ENCODE measurements at regions not wholly inside any gene's neighbourhood (a gene's known extent, or its start where the extent isn't known, plus 50 kb on each side); places are given as distances from the start of the nearest gene placed in this dataset.

DNA sequence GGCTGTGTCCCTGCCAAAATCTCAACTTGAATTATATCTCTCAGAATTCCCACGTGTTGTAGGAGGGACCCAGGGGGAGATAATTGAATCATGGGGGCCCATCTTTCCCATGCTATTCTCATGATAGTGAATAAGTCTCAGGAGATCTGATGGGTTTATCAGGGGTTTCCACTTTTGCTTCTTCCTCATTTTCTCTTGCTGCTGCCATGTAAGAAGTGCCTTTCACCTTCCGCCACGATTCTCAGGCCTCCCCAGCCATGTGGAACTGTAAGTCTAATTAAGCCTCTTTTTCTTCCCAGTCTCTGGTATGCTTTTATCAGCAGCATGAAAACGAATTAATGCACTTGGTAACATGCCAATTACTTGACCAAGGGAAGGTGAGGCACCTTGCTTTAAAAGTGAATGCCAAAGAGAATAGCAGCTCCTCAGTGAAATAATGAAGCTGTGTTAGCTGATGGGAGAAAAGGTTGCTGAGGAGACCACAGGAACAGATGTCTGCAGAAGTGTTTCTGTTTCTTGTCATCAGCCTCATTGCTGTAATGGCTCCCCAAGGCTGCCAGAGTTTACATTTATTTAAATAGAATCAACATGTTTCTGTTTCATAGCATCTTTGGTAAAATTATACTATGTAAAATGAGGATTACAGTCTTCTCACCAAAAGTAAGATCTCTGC lies 89.0 kb upstream of the CD44 start:
- no peak overlapping the region for H3K4ac ChIP-seq (ENCODE audit: low read depth, low read length)
- no CpG with 5 or more reads among the region's 4 CpGs for WGBS (ENCODE audit: extremely low coverage, insufficient coverage, insufficient read length)
- H4K12ac ChIP-seq (ENCODE audit: low read depth, low read length) = no peak overlapping the region
- no peak overlapping the region for H3K27ac ChIP-seq (ENCODE audit: low read depth, low read length)
- no peak overlapping the region for H3K4me3 ChIP-seq (ENCODE audit: low read depth, low read length)
- H3K18ac ChIP-seq (ENCODE audit: low read length) = no peak overlapping the region
- H2AK5ac ChIP-seq (ENCODE audit: low read length) = no peak overlapping the region
- H3K14ac ChIP-seq (ENCODE audit: low read length) = no peak overlapping the region
- no peaks in the 10 kb centered on the region for H3K27me3 ChIP-seq (ENCODE audit: insufficient read depth, low read length)
- no peak overlapping the region for H4K91ac ChIP-seq (ENCODE audit: low read depth, low read length)
- H3K9ac ChIP-seq (ENCODE audit: low read length) = no peak overlapping the region
- H3K36me3 ChIP-seq (ENCODE audit: control insufficient read depth in 1 of 2, insufficient read depth in 2 of 2, low read length in 2 of 2) = no peaks in the 10 kb centered on the region
- H3K4me1 ChIP-seq (ENCODE audit: control insufficient read depth in 1 of 2, insufficient read depth in 2 of 2, low read length in 2 of 2) = no peaks in the 10 kb centered on the region
- H3K79me1 ChIP-seq (ENCODE audit: low read length) = no peaks in the 10 kb centered on the region
- H3K9me3 ChIP-seq (ENCODE audit: insufficient read depth, low read depth, low read length) = no peaks in the 10 kb centered on the region
- no peak for DNase-seq
- H2AFZ ChIP-seq (ENCODE audit: insufficient read depth, low read length, poor library complexity) = no peak overlapping the region
- no peak overlapping the region for H2BK12ac ChIP-seq (ENCODE audit: low read length)
- H4K8ac ChIP-seq (ENCODE audit: low read depth, low read length) = no peak overlapping the region
- H3K23ac ChIP-seq (ENCODE audit: low read length) = no peak overlapping the region
- H2BK120ac ChIP-seq (ENCODE audit: insufficient read depth, low read length, poor library complexity) = no peak overlapping the region
- no peak overlapping the region for H3K4me2 ChIP-seq (ENCODE audit: low read length)
- no peak overlapping the region for H2BK5ac ChIP-seq (ENCODE audit: low read depth, low read length, poor library complexity)
- H3K79me2 ChIP-seq (ENCODE audit: control insufficient read depth, insufficient read depth, low read length, poor library complexity) = no peaks in the 10 kb centered on the region

DNA sequence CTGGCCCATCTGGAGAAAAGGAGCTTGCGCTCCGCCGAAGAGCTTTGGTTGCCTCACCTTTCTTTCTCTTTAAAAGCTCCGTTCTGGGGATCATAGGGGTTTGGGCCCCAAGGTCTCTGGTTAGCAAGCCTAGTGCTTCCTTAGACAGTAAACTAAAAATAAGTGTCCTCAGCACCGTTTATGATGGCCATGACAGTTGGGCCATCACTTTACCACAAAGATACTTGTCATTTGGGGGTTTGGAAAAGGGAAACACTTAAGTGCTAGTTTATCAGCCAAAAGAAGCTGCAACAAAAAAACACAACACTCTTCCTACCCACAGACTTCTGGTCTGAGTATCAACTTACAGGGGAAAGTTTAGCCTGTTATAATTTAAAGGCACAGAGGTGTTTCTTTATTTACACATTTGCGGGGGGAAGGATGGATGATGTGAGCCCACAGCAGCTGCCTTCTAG lies 88.4 kb upstream of the CD44 start:
- no peaks in the 10 kb centered on the region for H3K79me2 ChIP-seq (ENCODE audit: control insufficient read depth, insufficient read depth, low read length, poor library complexity)
- H4K91ac ChIP-seq (ENCODE audit: low read depth, low read length) = peak overlapping the region; percentile 21
- no peak overlapping the region for H3K27ac ChIP-seq (ENCODE audit: low read depth, low read length)
- H3K27me3 ChIP-seq (ENCODE audit: insufficient read depth, low read length) = no peaks in the 10 kb centered on the region
- H2AK5ac ChIP-seq (ENCODE audit: low read length) = no peak overlapping the region
- no peaks in the 10 kb centered on the region for H3K79me1 ChIP-seq (ENCODE audit: low read length)
- no peak overlapping the region for H2BK120ac ChIP-seq (ENCODE audit: insufficient read depth, low read length, poor library complexity)
- H3K4me3 ChIP-seq (ENCODE audit: low read depth, low read length) = no peak overlapping the region
- no peak overlapping the region for H3K23ac ChIP-seq (ENCODE audit: low read length)
- no peak overlapping the region for H3K4me2 ChIP-seq (ENCODE audit: low read length)
- no peak overlapping the region for H4K12ac ChIP-seq (ENCODE audit: low read depth, low read length)
- H3K14ac ChIP-seq (ENCODE audit: low read length) = no peak overlapping the region
- no peak overlapping the region for H3K18ac ChIP-seq (ENCODE audit: low read length)
- no peak overlapping the region for H3K9ac ChIP-seq (ENCODE audit: low read length)
- peak overlapping the region; percentile 26 for H2BK12ac ChIP-seq (ENCODE audit: low read length)
- no peak overlapping the region for H3K4ac ChIP-seq (ENCODE audit: low read depth, low read length)
- H4K8ac ChIP-seq (ENCODE audit: low read depth, low read length) = no peak overlapping the region
- no peaks in the 10 kb centered on the region for H3K36me3 ChIP-seq (ENCODE audit: control insufficient read depth in 1 of 2, insufficient read depth in 2 of 2, low read length in 2 of 2)
- DNase-seq = no peak
- no peak overlapping the region for H2BK5ac ChIP-seq (ENCODE audit: low read depth, low read length, poor library complexity)
- no peaks in the 10 kb centered on the region for H3K9me3 ChIP-seq (ENCODE audit: insufficient read depth, low read depth, low read length)
- WGBS (ENCODE audit: extremely low coverage, insufficient coverage, insufficient read length) = no CpG with 5 or more reads among the region's 6 CpGs
- no peaks in the 10 kb centered on the region for H3K4me1 ChIP-seq (ENCODE audit: control insufficient read depth in 1 of 2, insufficient read depth in 2 of 2, low read length in 2 of 2)
- H2AFZ ChIP-seq (ENCODE audit: insufficient read depth, low read length, poor library complexity) = no peak overlapping the region

DNA sequence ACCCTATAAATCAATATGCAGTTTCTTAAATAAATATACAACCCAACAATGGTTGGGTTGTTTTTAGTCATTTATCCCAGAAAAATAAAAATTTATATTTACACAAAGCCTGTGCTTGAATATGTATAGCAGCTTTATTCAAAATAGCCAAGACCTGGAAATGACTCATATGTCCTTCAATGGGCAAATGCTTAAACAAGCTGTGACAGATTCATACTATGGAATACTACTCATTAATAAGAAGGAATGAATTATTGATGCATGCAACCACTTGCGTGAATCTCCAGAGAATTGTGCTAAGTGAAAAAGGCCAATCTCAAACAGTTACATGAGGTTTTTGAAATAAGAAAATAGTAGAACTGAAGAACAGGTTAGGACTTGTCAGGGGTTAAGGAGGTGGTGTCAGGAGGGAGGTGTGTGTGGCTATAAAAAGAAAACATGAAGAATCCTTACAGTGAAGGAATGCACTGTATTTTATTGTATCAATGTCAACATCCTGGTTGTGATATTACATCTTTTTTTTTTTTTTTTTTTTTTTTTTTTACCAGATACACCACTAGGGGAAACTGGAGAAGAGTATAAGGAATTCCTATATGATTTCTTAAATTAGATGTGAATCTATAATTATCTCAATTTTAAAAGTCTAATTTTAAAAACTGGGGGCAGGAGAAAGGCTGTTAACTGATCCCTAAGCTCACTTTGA lies 82.4 kb upstream of the CD44 start:
- H3K79me2 ChIP-seq (ENCODE audit: control insufficient read depth, insufficient read depth, low read length, poor library complexity) = no peaks in the 10 kb centered on the region
- H3K4ac ChIP-seq (ENCODE audit: low read depth, low read length) = no peak overlapping the region
- H3K27ac ChIP-seq (ENCODE audit: low read depth, low read length) = no peak overlapping the region
- no peak overlapping the region for H2BK12ac ChIP-seq (ENCODE audit: low read length)
- no peak overlapping the region for H3K18ac ChIP-seq (ENCODE audit: low read length)
- H2BK120ac ChIP-seq (ENCODE audit: insufficient read depth, low read length, poor library complexity) = no peak overlapping the region
- no peak overlapping the region for H2AK5ac ChIP-seq (ENCODE audit: low read length)
- no peak overlapping the region for H3K4me2 ChIP-seq (ENCODE audit: low read length)
- no peaks in the 10 kb centered on the region for H3K27me3 ChIP-seq (ENCODE audit: insufficient read depth, low read length)
- no peak overlapping the region for H3K23ac ChIP-seq (ENCODE audit: low read length)
- no peak overlapping the region for H2BK5ac ChIP-seq (ENCODE audit: low read depth, low read length, poor library complexity)
- no peak overlapping the region for H3K4me3 ChIP-seq (ENCODE audit: low read depth, low read length)
- no peaks in the 10 kb centered on the region for H3K36me3 ChIP-seq (ENCODE audit: control insufficient read depth in 1 of 2, insufficient read depth in 2 of 2, low read length in 2 of 2)
- H2AFZ ChIP-seq (ENCODE audit: insufficient read depth, low read length, poor library complexity) = no peak overlapping the region
- H3K4me1 ChIP-seq (ENCODE audit: control insufficient read depth in 1 of 2, insufficient read depth in 2 of 2, low read length in 2 of 2) = no peaks in the 10 kb centered on the region
- no peak overlapping the region for H4K91ac ChIP-seq (ENCODE audit: low read depth, low read length)
- no peak overlapping the region for H3K14ac ChIP-seq (ENCODE audit: low read length)
- WGBS (ENCODE audit: extremely low coverage, insufficient coverage, insufficient read length) = no CpG with 5 or more reads among the region's 1 CpG
- H4K8ac ChIP-seq (ENCODE audit: low read depth, low read length) = no peak overlapping the region
- H3K9ac ChIP-seq (ENCODE audit: low read length) = no peak overlapping the region
- H3K9me3 ChIP-seq (ENCODE audit: insufficient read depth, low read depth, low read length) = no peaks in the 10 kb centered on the region
- no peak overlapping the region for H4K12ac ChIP-seq (ENCODE audit: low read depth, low read length)
- DNase-seq = no peak
- no peaks in the 10 kb centered on the region for H3K79me1 ChIP-seq (ENCODE audit: low read length)

GRCh38 chr11:35057926-35058668 lies 80.9 kb upstream of the CD44 start:
- no peak overlapping the region for H3K18ac ChIP-seq (ENCODE audit: low read length)
- no peak overlapping the region for H3K9ac ChIP-seq (ENCODE audit: low read length)
- no peak for DNase-seq
- no CpG with 5 or more reads among the region's 2 CpGs for WGBS (ENCODE audit: extremely low coverage, insufficient coverage, insufficient read length)
- H4K91ac ChIP-seq (ENCODE audit: low read depth, low read length) = no peak overlapping the region
- no peaks in the 10 kb centered on the region for H3K79me2 ChIP-seq (ENCODE audit: control insufficient read depth, insufficient read depth, low read length, poor library complexity)
- H3K27me3 ChIP-seq (ENCODE audit: insufficient read depth, low read length) = no peaks in the 10 kb centered on the region
- H3K23ac ChIP-seq (ENCODE audit: low read length) = no peak overlapping the region
- H3K9me3 ChIP-seq (ENCODE audit: insufficient read depth, low read depth, low read length) = no peaks in the 10 kb centered on the region
- H3K4me2 ChIP-seq (ENCODE audit: low read length) = no peak overlapping the region
- H2AK5ac ChIP-seq (ENCODE audit: low read length) = no peak overlapping the region
- no peak overlapping the region for H3K4ac ChIP-seq (ENCODE audit: low read depth, low read length)
- no peak overlapping the region for H2BK5ac ChIP-seq (ENCODE audit: low read depth, low read length, poor library complexity)
- H2AFZ ChIP-seq (ENCODE audit: insufficient read depth, low read length, poor library complexity) = no peak overlapping the region
- H2BK12ac ChIP-seq (ENCODE audit: low read length) = no peak overlapping the region
- H3K14ac ChIP-seq (ENCODE audit: low read length) = no peak overlapping the region
- no peak overlapping the region for H3K4me3 ChIP-seq (ENCODE audit: low read depth, low read length)
- H4K12ac ChIP-seq (ENCODE audit: low read depth, low read length) = no peak overlapping the region
- no peak overlapping the region for H4K8ac ChIP-seq (ENCODE audit: low read depth, low read length)
- no peaks in the 10 kb centered on the region for H3K4me1 ChIP-seq (ENCODE audit: control insufficient read depth in 1 of 2, insufficient read depth in 2 of 2, low read length in 2 of 2)
- H3K36me3 ChIP-seq (ENCODE audit: control insufficient read depth in 1 of 2, insufficient read depth in 2 of 2, low read length in 2 of 2) = no peaks in the 10 kb centered on the region
- H3K79me1 ChIP-seq (ENCODE audit: low read length) = no peaks in the 10 kb centered on the region
- no peak overlapping the region for H3K27ac ChIP-seq (ENCODE audit: low read depth, low read length)
- no peak overlapping the region for H2BK120ac ChIP-seq (ENCODE audit: insufficient read depth, low read length, poor library complexity)

Data from trophoblast cell (in vitro differentiated cells and primary cell).